ENCODE measurements at regions not wholly inside any gene's neighbourhood (a gene's known extent, or its start where the extent isn't known, plus 50 kb on each side); places are given as distances from the start of the nearest gene placed in this dataset.

DNA sequence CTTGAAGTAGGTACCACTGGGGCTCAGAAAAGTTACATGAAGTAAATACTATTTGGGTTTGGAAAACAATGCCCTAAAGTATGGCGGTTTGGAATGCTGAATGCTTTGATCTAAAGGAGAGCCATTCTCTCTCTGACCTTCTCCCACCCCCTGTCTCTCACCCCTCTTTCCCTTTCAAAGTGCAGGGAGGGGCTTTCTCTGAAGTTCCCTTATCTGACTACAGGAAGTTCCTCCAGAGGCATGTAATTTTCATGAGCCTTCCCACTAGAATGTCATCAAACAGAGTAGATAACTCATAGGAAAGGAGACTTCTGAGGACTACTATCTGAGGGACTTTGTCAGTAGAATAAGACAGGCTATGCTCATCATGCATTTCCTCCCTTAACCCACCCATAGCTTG lies 216.7 kb upstream of the PCSK2 start:
- in situ Hi-C loops (cut with HindIII; ENCODE audit: low sequenced_read_pairs) = no loop called here
- no peak overlapping the region for H3K4me3 ChIP-seq (ENCODE audit: low read depth, low read length)
- TF ChIP-seq, protein P1, sequence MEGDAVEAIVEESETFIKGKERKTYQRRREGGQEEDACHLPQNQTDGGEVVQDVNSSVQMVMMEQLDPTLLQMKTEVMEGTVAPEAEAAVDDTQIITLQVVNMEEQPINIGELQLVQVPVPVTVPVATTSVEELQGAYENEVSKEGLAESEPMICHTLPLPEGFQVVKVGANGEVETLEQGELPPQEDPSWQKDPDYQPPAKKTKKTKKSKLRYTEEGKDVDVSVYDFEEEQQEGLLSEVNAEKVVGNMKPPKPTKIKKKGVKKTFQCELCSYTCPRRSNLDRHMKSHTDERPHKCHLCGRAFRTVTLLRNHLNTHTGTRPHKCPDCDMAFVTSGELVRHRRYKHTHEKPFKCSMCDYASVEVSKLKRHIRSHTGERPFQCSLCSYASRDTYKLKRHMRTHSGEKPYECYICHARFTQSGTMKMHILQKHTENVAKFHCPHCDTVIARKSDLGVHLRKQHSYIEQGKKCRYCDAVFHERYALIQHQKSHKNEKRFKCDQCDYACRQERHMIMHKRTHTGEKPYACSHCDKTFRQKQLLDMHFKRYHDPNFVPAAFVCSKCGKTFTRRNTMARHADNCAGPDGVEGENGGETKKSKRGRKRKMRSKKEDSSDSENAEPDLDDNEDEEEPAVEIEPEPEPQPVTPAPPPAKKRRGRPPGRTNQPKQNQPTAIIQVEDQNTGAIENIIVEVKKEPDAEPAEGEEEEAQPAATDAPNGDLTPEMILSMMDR (IDR thresholded peaks at IDR 0.05; ENCODE audit: low read depth, low read length, missing control alignments) = no peak
- no peak for DNase-seq (ENCODE audit: low read depth)

DNA sequence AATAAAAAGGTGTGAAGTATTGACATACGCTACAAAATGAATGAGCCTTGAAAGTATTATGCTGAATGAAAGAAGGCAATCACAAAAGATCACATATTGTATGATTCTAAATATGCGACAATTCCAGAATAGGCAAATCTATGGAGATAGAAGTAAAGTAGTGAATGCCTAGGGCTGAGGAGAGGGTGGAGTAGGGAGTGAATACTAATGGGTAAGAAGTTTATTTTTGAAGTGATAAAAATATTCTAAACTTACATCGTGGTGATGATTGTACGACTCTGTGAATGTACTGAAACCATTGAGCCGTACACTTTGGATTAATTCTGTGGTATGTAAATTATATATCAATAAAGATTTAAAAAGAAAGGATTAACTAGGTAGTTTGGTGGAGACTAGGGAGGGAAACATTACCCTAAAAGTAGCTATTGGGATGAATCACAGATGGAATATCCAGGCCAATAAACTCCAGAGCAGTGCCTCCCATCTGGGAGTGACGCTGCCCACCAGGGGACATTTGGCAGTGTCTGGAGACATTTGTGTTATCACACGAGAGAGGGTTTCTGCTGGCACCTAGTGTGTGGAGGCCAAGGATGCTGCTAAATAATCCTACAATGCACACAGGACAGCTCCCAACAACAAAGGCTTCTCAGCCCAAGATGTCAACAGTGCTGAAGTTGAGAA lies 214.2 kb upstream of the PCSK2 start:
- no peak overlapping the region for H3K4me3 ChIP-seq (ENCODE audit: low read depth, low read length)
- TF ChIP-seq, protein P1 (IDR thresholded peaks at IDR 0.05; ENCODE audit: low read depth, low read length, missing control alignments) = no peak
- in situ Hi-C loops (cut with HindIII; ENCODE audit: low sequenced_read_pairs) = no loop called here
- DNase-seq (ENCODE audit: low read depth) = no peak

DNA sequence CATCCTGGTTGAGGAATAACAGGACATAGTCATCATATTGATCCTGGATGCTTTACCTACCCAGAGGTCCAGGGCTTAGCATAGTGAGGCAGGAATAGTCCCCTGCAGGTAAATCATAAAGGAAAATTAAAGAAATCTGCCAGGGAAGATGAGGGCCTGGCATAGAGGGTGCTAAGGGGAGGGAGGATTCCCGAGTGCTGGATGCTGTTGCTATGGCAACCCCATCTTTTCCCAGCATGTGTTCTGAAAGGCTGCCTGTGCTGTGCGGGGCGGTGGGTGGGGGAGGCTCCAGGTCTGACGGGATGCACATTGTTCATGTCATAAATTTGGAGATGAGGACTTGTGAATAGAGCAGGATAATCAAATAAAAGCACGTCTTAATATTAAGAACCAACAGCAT lies 212.6 kb upstream of the PCSK2 start:
- no peak for DNase-seq (ENCODE audit: low read depth)
- TF ChIP-seq, protein P1 (IDR thresholded peaks at IDR 0.05; ENCODE audit: low read depth, low read length, missing control alignments) = no peak
- in situ Hi-C loops (cut with HindIII; ENCODE audit: low sequenced_read_pairs) = no loop called here
- H3K4me3 ChIP-seq (ENCODE audit: low read depth, low read length) = no peak overlapping the region

GRCh38 chr20:17014756-17015366 lies 212.0 kb upstream of the PCSK2 start:
- TF ChIP-seq, protein P1 (IDR thresholded peaks at IDR 0.05; ENCODE audit: low read depth, low read length, missing control alignments) = no peak
- no peak for DNase-seq (ENCODE audit: low read depth)
- in situ Hi-C loops (cut with HindIII; ENCODE audit: low sequenced_read_pairs) = no loop called here
- H3K4me3 ChIP-seq (ENCODE audit: low read depth, low read length) = no peak overlapping the region

DNA sequence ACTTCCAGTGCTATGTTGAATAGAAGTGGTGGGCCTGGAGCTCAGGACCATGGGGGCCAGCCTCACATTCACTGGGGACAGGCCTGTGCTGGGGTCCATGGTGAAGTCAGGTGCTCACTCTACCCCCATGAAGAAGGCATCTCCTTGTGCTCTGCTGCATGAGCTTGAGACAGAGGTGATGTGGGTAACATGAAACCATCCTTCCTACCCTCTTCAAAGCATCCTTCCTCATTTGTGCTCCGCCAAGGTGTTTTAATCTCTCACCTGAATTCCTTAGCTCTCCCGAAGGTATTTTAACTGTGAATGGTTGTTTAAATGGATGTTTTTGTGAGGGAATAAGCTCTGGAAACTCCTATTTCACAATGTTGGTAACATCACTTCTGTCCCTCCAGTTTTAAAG lies 209.6 kb upstream of the PCSK2 start:
- TF ChIP-seq, protein P1 (IDR thresholded peaks at IDR 0.05; ENCODE audit: low read depth, low read length, missing control alignments) = no peak
- no peak for DNase-seq (ENCODE audit: low read depth)
- in situ Hi-C loops (cut with HindIII; ENCODE audit: low sequenced_read_pairs) = no loop called here
- H3K4me3 ChIP-seq (ENCODE audit: low read depth, low read length) = no peak overlapping the region

DNA sequence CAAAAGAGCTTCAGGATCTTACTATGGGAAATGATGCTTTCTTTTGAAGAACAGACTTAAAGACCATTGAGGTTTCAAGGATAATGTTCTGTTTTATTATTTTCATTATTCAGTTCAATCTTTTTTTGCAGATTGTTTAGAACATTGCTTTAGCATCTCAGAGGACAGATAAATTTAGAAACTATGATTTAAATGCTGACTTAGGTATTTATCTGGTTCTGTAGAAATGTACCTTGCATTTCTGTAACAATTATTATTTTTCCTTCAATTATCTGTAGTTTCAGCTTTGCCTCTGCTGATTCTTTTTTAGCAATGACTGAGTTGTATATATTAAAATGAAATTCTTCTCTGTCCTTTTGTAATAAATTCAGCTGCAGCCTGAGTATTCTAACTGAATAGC lies 205.4 kb upstream of the PCSK2 start:
- in situ Hi-C loops (cut with HindIII; ENCODE audit: low sequenced_read_pairs) = no loop called here
- no peak for DNase-seq (ENCODE audit: low read depth)
- TF ChIP-seq, protein P1 (IDR thresholded peaks at IDR 0.05; ENCODE audit: low read depth, low read length, missing control alignments) = no peak
- no peak overlapping the region for H3K4me3 ChIP-seq (ENCODE audit: low read depth, low read length)
